ENCODE measurements at regions not wholly inside any gene's neighbourhood (a gene's known extent, or its start where the extent isn't known, plus 50 kb on each side); places are given as distances from the start of the nearest gene placed in this dataset.
"Not testable (repeated sequence)": the region's sequence is repeated elsewhere in the genome, so short reads cannot be mapped to it uniquely, and the experiment has no call there.

- in situ Hi-C loops (cut with MboI; ENCODE audit: low sequenced_read_pairs, unreplicated experiment) = no loop called here
- TF ChIP-seq CTCF (IDR thresholded peaks at IDR 0.05; ENCODE audit: borderline replicate concordance, control extremely low read depth, extremely low read depth, insufficient read depth, missing control alignments) = no peak
- no peak for DNase-seq (ENCODE audit: low spot score)
These were observed 303.3 kb upstream of the CELF2 start for GRCh38 chr10:10714327-10714726.

- DNase-seq (ENCODE audit: low spot score) = no peak
- TF ChIP-seq CTCF (IDR thresholded peaks at IDR 0.05; ENCODE audit: borderline replicate concordance, control extremely low read depth, extremely low read depth, insufficient read depth, missing control alignments) = no peak
- in situ Hi-C loops (cut with MboI; ENCODE audit: low sequenced_read_pairs, unreplicated experiment) = no loop called here
These were observed 300.7 kb upstream of the CELF2 start for GRCh38 chr10:10716972-10717371.

- DNase-seq (ENCODE audit: low spot score) = no peak
- TF ChIP-seq CTCF (IDR thresholded peaks at IDR 0.05; ENCODE audit: borderline replicate concordance, control extremely low read depth, extremely low read depth, insufficient read depth, missing control alignments) = no peak
- in situ Hi-C loops (cut with MboI; ENCODE audit: low sequenced_read_pairs, unreplicated experiment) = no loop called here
These were observed 295.2 kb upstream of the CELF2 start for GRCh38 chr10:10722422-10722821.

- no peak for DNase-seq (ENCODE audit: low spot score)
These were observed 292.5 kb upstream of the CELF2 start for GRCh38 chr10:10725196-10725595.

GRCh38 chr10:10726101-10726500 is 291.6 kb upstream of the CELF2 start:
- in situ Hi-C loops (cut with MboI; ENCODE audit: low sequenced_read_pairs, unreplicated experiment) = no loop called here
- no peak for TF ChIP-seq CTCF (IDR thresholded peaks at IDR 0.05; ENCODE audit: borderline replicate concordance, control extremely low read depth, extremely low read depth, insufficient read depth, missing control alignments)
- DNase-seq (ENCODE audit: low spot score) = no peak

More at GRCh38 chr10:10725196-10725595, 292.5 kb upstream of the CELF2 start:
- no peak for TF ChIP-seq CTCF (IDR thresholded peaks at IDR 0.05; ENCODE audit: borderline replicate concordance, control extremely low read depth, extremely low read depth, insufficient read depth, missing control alignments)
- in situ Hi-C loops (cut with MboI; ENCODE audit: low sequenced_read_pairs, unreplicated experiment) = no loop called here

GRCh38 chr10:10727411-10727810 is 290.3 kb upstream of the CELF2 start:
- DNase-seq (ENCODE audit: low spot score); in situ Hi-C loops (cut with MboI; ENCODE audit: low sequenced_read_pairs, unreplicated experiment): not testable (repeated sequence)

- no peak for TF ChIP-seq CTCF (IDR thresholded peaks at IDR 0.05; ENCODE audit: borderline replicate concordance, control extremely low read depth, extremely low read depth, insufficient read depth, missing control alignments)
- DNase-seq (ENCODE audit: low spot score) = no peak
- in situ Hi-C loops (cut with MboI; ENCODE audit: low sequenced_read_pairs, unreplicated experiment) = no loop called here
These were observed 289.9 kb upstream of the CELF2 start for GRCh38 chr10:10727812-10728211.
